ENCODE measurements at regions not wholly inside any gene's neighbourhood (a gene's known extent, or its start where the extent isn't known, plus 50 kb on each side); places are given as distances from the start of the nearest gene placed in this dataset.

DNA sequence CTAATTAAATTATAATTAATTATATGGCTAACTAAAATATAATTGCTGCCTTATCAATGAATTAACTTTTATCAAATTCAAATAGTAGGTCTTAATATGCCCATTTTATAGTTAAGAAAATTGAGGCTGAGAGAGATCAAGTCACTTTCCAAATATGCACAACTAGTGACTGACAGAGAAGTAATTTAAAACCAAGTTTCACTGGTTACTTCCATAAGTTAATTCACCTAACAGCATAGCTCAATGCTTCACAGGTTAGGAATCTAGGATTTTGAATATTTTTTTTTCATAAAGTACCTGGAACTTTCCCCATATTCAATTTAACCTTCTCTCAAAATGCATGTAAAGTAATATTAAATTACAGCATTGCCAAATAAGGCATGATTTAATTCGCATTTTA is 134.4 kb upstream of the VEGFC start:
- Mint-ChIP-seq H3K4me1 (no peaks in the 10 kb centered on the region), H3K27ac (ENCODE audit: unreplicated experiment) (no peak overlapping the region), H3K27me3 (ENCODE audit: low read depth) (no peaks in the 10 kb centered on the region), H3K9me3 (peaks cover 3% of the 10 kb centered on the region), H3K36me3 (ENCODE audit: low read depth) (no peaks in the 10 kb centered on the region), H3K4me3 (no peak overlapping the region)
- DNase-seq (ENCODE audit: low read depth, low spot score), result no peak
- TF ChIP-seq, protein P1, sequence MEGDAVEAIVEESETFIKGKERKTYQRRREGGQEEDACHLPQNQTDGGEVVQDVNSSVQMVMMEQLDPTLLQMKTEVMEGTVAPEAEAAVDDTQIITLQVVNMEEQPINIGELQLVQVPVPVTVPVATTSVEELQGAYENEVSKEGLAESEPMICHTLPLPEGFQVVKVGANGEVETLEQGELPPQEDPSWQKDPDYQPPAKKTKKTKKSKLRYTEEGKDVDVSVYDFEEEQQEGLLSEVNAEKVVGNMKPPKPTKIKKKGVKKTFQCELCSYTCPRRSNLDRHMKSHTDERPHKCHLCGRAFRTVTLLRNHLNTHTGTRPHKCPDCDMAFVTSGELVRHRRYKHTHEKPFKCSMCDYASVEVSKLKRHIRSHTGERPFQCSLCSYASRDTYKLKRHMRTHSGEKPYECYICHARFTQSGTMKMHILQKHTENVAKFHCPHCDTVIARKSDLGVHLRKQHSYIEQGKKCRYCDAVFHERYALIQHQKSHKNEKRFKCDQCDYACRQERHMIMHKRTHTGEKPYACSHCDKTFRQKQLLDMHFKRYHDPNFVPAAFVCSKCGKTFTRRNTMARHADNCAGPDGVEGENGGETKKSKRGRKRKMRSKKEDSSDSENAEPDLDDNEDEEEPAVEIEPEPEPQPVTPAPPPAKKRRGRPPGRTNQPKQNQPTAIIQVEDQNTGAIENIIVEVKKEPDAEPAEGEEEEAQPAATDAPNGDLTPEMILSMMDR (conservative IDR thresholded peaks at IDR 0.05), result no peak

- H3K4me3 Mint-ChIP-seq, result no peak overlapping the region
- H3K27me3 Mint-ChIP-seq (ENCODE audit: low read depth), result no peaks in the 10 kb centered on the region
- H3K4me1 Mint-ChIP-seq, result no peaks in the 10 kb centered on the region
- no peak overlapping the region for H3K27ac Mint-ChIP-seq (ENCODE audit: unreplicated experiment)
- TF ChIP-seq, protein P1 (conservative IDR thresholded peaks at IDR 0.05), result no peak
- no peaks in the 10 kb centered on the region for H3K36me3 Mint-ChIP-seq (ENCODE audit: low read depth)
- no peak for DNase-seq (ENCODE audit: low read depth, low spot score)
- peaks cover 3% of the 10 kb centered on the region for H3K9me3 Mint-ChIP-seq
Observed at GRCh38 chr4:176927664-176928063, 134.9 kb upstream of the VEGFC start.

DNA sequence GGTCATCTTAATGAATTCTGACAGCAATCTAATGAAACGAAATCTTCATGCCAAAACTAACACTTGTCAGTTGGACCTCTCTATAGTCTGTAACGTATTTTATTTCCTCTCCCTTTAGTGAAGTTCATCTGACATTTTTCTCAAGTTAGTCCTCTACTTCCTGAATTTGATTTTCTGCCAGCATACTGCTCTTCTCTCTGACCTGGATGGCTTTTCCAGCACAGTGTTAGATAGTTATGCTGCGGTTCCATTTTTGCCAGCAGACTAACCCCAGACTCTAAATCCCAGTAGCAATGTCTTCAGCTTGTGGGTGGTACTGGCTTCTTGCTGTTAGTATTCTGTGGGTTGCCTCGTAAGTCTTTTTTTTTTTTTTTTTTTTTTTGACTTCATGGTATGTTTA is 146.7 kb upstream of the VEGFC start:
- TF ChIP-seq, protein P1 (conservative IDR thresholded peaks at IDR 0.05), result no peak
- no peak overlapping the region for H3K27ac Mint-ChIP-seq (ENCODE audit: unreplicated experiment)
- H3K4me1 Mint-ChIP-seq, result no peaks in the 10 kb centered on the region
- DNase-seq (ENCODE audit: low read depth, low spot score), result no peak
- no peaks in the 10 kb centered on the region for H3K27me3 Mint-ChIP-seq (ENCODE audit: low read depth)
- no peak overlapping the region for H3K4me3 Mint-ChIP-seq
- H3K36me3 Mint-ChIP-seq (ENCODE audit: low read depth), result no peaks in the 10 kb centered on the region
- peaks cover 5% of the 10 kb centered on the region for H3K9me3 Mint-ChIP-seq

DNA sequence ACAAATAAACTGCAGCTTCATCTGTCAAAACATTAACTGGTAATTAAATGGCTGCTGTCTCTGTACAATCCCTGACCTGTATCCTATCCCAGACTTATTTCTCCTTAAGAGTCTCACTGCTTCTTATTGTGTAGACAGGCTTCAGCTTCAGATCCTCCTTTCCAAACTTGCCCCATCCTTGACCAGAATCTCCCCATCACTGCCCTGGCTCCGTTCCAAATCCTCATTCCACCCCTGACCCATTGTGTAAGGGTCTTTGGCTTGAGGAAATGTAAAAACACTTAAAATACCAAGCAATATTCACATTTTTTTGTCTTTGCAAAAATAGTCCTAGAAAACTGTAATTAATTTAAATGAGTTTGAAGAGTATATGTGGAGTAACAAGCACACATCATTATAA is 152.6 kb upstream of the VEGFC start:
- H3K27ac Mint-ChIP-seq (ENCODE audit: unreplicated experiment), result no peak overlapping the region
- no peak overlapping the region for H3K4me3 Mint-ChIP-seq
- no peaks in the 10 kb centered on the region for H3K36me3 Mint-ChIP-seq (ENCODE audit: low read depth)
- peaks cover 3% of the 10 kb centered on the region for H3K9me3 Mint-ChIP-seq
- no peaks in the 10 kb centered on the region for H3K27me3 Mint-ChIP-seq (ENCODE audit: low read depth)
- H3K4me1 Mint-ChIP-seq, result no peaks in the 10 kb centered on the region
- TF ChIP-seq, protein P1 (conservative IDR thresholded peaks at IDR 0.05), result no peak
- DNase-seq (ENCODE audit: low read depth, low spot score), result no peak

DNA sequence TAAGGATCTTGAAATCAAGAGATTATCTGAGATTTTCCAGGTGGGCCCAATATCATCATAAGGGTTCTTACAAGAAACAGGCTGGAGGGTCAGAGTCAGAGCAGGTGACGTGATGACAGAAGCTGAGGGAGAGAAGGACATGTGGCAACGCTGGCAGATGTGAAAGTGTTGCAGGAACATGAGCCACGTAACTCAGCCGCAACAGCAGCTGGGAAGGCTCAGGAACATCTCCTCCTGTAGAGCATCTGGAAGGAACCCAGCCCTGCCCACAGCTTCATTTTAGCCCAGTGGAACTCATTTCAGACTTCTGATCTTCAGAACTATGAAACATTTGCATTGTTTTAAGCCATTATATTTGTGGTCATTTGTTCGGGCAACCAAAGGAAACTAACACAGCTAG is 156.3 kb upstream of the VEGFC start:
- Mint-ChIP-seq H3K9me3 (peaks cover 2% of the 10 kb centered on the region), H3K27ac (ENCODE audit: unreplicated experiment) (no peak overlapping the region), H3K36me3 (ENCODE audit: low read depth) (no peaks in the 10 kb centered on the region), H3K4me3 (no peak overlapping the region), H3K27me3 (ENCODE audit: low read depth) (no peaks in the 10 kb centered on the region), H3K4me1 (no peaks in the 10 kb centered on the region)
- DNase-seq (ENCODE audit: low read depth, low spot score), result no peak
- TF ChIP-seq, protein P1 (conservative IDR thresholded peaks at IDR 0.05), result no peak

DNA sequence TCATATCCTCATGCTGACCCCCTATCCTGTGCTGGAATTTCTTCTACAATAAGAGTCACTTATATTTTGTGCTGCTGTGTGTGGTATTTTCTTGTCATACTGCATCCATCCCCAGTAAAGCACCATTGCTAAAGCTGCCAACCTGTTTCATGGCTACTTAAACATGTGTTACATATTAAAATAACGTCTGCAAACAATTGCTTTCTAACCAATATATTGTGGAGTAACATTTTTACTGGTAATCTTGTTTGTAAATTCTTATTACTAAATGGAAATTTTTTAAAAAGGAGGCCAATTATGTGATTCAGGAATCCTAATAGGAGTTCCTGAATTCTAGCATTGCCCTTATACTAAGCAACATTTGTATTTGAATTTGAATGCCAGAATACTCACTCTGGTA is 160.3 kb upstream of the VEGFC start:
- Mint-ChIP-seq H3K36me3 (ENCODE audit: low read depth) (peaks cover 7% of the 10 kb centered on the region), H3K4me3 (no peak overlapping the region), H3K9me3 (peaks cover 7% of the 10 kb centered on the region), H3K4me1 (peaks cover 11% of the 10 kb centered on the region), H3K27ac (ENCODE audit: unreplicated experiment) (no peak overlapping the region), H3K27me3 (ENCODE audit: low read depth) (no peaks in the 10 kb centered on the region)
- TF ChIP-seq, protein P1 (conservative IDR thresholded peaks at IDR 0.05), result no peak
- DNase-seq (ENCODE audit: low read depth, low spot score), result no peak
